ENCODE measurements at regions not wholly inside any gene's neighbourhood (a gene's known extent, or its start where the extent isn't known, plus 50 kb on each side); places are given as distances from the start of the nearest gene placed in this dataset.

- TF ChIP-seq, protein P1, sequence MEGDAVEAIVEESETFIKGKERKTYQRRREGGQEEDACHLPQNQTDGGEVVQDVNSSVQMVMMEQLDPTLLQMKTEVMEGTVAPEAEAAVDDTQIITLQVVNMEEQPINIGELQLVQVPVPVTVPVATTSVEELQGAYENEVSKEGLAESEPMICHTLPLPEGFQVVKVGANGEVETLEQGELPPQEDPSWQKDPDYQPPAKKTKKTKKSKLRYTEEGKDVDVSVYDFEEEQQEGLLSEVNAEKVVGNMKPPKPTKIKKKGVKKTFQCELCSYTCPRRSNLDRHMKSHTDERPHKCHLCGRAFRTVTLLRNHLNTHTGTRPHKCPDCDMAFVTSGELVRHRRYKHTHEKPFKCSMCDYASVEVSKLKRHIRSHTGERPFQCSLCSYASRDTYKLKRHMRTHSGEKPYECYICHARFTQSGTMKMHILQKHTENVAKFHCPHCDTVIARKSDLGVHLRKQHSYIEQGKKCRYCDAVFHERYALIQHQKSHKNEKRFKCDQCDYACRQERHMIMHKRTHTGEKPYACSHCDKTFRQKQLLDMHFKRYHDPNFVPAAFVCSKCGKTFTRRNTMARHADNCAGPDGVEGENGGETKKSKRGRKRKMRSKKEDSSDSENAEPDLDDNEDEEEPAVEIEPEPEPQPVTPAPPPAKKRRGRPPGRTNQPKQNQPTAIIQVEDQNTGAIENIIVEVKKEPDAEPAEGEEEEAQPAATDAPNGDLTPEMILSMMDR (IDR thresholded peaks at IDR 0.05): no peak
- TF ChIP-seq POLR2A (IDR thresholded peaks at IDR 0.05): no peak
Measured at GRCh38 chr3:53991240-53991639, 99.6 kb upstream of the SELENOK start.

Measured in thyroid gland (tissue), 4 donors.